NCI-H1930 (cell line): ENCODE measurements at regions not wholly inside any gene's neighbourhood (a gene's known extent, or its start where the extent isn't known, plus 50 kb on each side); places are given as distances from the start of the nearest gene placed in this dataset.

Source experiments
- DNase-seq, 2 experiments: peaks; one replicate each; lab custom pipeline; 2025; lab: John Stamatoyannopoulos, UW

DNA sequence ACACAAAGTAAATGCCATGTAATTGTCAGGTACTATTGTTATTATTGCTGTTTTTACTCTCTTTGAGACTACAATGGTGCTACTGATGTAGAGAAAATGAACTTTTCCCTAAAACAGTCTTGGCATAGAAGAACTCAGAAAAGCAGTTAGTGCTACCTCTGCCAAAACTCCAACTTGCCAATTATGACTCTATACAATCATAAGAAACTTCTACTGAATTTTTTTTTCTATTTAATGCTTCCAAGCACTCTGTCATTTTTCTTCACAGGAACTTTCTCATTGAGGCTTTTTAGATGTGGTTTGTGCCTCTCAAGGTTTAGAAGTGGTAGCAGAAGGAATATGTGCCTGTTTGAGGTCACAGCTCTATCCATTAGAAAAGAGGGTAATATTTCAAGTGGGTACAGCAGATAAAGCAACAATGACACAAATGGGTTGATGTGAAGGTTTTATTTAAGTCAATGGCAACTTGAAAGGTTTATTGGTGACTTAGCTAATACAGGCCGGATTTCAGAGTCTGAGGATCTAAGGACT is 64.0 kb upstream of the FERD3L start:
- no peak for DNase-seq

DNA sequence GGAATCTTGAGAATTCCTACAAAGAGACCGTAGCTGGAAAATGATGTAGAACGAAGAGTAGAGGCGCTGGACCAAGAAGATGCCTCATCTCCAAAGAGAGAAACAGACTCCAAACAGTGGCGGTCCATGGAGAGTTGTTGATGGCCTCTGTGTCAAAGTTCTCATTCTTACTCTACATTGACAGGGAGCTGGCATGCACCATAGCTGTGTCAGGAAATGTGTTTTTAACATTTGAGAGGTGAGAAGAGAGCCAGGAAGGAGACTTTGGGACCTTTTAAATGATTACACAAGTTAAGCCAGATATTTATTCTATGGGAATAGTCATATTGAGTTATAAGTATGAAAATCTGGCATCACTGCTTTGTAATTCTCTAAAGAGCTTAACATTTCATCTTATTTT is 61.5 kb upstream of the FERD3L start:
- DNase-seq = no peak

DNA sequence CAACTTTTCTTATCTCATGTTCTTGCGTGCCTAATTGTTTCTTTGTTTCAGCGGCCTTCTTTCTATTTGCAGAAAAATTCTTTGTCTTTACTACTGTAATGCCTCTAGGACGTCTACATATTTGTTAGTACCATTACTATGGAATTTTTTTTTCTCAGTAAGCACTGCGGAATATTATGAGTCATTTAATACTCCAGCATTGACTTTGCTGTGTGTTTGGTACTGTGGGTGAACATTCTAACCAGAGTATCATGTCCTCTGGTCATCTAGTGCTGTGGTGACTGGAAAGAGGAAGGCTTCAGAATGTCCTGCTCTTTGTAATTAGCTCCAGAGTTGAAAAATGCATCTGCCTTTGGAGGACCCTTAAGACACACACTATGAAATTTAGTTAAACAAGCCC is 58.5 kb upstream of the FERD3L start:
- no peak for DNase-seq

DNA sequence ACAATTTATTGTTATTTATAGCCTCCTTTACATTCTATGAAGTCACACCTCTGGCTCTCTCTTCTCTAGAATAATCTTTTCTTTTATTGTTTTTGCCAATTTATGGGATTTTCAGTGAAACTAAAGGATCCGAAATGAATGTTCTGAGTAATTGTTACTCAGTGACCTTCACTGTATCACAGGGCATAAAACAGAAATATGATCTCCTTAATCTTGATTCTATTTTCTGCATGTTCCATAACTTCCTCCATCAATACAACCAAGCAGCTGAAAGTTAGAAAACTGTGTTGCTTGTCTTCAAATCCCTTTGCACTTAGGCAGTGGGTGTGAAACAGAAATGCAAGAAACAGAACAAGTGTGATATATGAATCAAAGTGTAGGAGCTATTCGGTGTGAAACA is 57.4 kb upstream of the FERD3L start:
- DNase-seq = no peak
